HG02610 (cell line): ENCODE measurements at regions not wholly inside any gene's neighbourhood (a gene's known extent, or its start where the extent isn't known, plus 50 kb on each side); places are given as distances from the start of the nearest gene placed in this dataset.
"Not testable (repeated sequence)": the region's sequence is repeated elsewhere in the genome, so short reads cannot be mapped to it uniquely, and the experiment has no call there.

Source experiments
- ATAC-seq: cut with Tn5 transposase; IDR thresholded peaks from one replicate; pipeline ENCODE4 v1.9.1; 2021; ENCODE audit warnings: mild to moderate bottlenecking, moderate library complexity; ENCODE audit not compliant: unreplicated experiment

DNA sequence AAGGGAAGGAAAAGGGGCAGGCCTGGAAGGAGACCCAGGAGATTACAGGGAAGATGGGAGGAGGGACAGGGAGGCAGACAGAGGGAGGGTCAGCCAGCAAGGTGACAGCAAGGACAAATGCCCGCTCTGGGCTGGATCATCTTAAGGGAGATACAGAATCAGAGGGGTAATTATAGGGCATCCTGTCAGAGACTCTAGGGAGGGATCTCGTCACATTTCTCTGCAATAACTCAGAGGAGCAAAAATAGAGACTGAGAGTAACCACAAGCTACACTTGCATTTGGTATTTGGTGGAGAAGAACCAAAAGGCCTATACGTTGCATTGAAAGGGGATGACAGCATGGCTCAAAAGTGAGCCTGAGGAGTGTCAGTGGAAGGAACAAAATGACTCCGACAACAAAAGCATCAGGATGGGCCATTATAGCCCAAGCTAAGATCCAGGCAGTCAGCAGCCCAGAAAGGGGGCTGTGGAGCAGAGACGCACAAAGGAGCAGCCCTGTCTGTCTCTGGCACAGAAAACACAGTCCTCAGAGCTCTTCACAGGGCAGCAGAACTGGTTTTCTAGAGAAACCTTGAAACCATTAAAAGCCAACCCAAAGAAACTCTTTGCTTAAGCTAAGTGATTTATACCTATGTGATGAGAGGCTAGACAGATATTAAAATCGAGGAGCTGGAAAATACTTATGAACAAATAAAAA is 430.2 kb upstream of the VSTM2A start:
- no peak for ATAC-seq

DNA sequence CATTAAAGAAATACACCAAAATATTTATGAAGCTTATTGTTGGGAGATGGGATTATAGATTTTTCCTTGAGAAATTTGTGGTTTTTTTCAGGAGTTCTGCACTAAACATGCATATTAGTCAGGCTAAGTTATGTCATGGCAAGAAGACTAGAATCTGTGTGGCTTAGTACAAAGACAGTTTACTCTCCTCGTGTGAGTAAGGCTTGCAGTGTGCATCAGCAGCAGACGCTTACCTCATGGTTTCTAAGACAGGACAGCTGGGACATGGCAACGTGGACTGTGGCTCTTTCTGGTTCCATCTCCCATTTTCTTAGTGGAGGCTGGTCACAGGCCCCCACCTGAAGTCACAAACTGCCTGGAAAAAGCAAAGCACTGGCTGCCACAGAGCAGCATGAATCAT is 429.6 kb upstream of the VSTM2A start:
- ATAC-seq: no peak

DNA sequence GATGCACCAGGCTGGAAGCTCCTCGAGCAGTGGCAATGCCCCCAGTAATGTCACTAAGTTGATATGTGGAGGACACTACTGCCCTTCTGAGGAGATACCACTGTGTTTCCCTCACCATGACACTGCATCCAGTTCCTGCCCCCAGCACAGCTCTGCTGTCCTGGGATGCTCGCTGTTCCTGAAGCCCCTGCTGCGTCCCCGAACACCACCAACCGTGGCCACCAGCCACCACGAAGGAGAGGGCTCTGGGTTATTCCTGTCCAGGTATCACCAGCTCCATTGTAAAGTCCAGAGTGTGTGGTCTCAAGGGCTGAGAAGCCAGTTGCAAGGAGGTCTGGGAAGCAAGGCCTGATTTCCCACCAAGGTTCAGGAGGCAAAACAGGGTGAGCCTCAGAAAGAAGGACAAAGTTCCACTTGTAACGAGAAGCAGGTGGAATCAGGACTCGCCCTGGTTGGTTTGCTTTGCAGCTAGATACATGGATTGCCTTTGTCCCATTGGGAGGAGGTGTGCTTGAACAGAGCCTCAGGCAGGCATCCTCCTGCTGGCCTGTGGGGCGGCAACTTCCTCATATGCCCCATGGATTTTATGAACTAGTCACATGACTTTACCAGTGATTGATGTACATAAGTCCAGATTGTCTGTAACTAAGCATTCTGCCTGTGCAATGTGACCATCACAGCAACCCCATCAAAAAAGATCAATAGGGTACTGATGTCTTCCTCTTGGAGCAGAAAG is 427.0 kb upstream of the VSTM2A start:
- ATAC-seq: no peak

DNA sequence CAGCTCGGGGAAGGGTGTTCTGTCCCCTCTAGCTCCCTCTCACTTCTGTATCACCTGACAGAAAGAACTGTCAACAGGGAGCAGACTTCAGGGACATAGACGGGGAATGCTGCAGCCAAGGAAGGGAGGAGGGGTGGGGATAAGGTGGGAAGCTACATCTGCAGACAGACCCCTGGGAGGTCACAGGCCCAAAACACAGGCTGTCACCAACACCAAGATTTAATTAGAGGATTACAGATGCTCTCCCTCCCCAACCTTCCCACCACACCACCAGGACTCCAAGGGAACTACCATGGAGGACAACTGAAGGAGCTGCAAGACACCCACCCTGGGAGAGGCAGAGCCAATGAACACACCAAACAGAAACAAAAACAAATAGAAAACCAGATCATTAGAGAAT is 425.2 kb upstream of the VSTM2A start:
- ATAC-seq: no peak

DNA sequence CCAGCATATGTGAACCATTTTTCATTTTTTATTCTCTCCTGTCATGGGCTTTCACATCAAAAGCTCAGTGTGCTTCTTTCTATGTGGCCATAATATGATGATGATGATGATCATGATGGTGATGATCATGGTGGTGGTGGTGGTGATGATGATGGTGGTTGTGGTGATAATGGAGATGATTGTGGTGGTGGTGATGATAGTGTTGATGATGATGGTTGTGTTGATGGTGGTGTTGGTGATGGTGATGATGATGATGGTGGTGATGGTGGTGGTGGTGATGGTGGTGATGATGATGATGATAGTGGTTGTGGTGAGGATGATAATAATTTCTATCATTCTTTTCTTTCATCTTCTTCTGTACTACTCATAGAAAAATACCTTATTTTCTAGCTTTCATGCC is 413.1 kb upstream of the VSTM2A start:
- ATAC-seq: no peak

DNA sequence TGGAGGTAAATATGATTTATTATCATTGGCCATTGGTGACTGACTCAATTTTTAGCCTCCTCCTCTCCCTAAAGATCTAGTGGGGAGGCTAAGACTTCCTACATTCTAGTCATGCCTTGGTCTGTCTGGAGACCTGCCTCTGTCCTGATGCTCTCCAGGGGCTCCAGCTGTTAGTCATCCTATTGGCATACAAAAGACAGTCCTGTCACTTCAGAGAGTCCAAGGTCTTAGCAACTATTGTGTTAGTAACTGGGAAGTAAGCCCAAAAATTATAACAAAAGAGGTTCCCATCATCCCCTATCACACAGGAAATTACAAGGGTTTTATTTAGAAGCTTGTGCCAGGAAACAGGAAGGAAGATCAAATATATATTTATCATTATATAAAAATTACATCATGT is 400.6 kb upstream of the VSTM2A start:
- ATAC-seq: no peak

DNA sequence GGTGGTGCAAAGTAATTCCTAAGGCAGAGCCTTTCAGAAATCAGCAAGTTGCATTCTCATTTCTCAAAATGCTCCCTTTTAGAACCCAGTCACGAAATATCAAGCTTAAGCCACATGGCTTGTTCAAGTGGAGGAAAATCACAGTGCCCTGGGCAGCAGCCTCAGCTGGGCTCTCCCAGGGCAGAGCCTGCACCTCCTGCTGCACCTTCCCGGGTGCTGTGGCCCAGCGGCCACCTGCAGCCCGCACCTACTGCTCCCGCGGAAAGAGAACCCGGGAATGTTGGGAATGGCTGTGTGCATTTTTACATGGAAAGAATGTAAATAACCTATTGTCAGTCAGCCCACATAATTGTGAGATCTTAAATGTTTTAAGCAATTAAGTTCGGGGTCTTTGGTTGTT is 396.5 kb upstream of the VSTM2A start:
- no peak for ATAC-seq

DNA sequence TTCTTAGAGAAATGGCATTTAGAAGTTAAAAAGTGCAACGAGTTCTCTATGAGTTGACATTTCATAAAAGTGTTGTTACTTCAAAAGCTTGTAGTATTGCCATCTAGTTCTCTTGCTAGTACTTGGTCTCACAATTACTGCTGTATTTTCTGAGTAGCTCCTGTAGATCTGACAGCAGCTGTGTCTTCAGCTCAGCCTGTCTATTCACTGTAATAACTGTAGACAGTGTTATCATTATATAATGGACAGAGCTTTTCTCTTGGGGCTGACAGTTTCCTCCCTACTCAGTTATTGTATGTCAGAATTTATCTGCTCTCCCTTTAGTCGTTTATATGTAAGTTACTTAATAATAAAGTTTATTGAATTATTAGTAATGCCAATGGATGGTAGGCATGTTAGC is 388.7 kb upstream of the VSTM2A start:
- no peak for ATAC-seq

DNA sequence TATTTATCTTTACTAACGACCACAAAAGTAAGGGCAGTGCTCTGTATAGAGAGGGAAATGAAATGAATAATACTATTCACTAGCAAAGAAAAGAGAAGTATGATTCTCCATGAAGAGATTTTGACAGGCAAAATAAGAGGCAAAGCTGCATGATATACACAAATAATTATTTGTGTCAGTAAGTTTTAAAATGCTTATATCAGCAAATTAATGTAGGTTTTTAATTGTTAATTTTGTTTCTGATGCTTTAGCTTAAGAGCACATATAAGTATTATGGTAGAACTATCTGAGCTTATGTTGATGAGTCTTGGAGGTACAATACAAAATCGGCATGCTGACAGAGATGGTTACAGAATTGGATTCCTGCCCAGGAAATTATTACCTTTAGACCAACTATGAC is 383.1 kb upstream of the VSTM2A start:
- no peak for ATAC-seq

DNA sequence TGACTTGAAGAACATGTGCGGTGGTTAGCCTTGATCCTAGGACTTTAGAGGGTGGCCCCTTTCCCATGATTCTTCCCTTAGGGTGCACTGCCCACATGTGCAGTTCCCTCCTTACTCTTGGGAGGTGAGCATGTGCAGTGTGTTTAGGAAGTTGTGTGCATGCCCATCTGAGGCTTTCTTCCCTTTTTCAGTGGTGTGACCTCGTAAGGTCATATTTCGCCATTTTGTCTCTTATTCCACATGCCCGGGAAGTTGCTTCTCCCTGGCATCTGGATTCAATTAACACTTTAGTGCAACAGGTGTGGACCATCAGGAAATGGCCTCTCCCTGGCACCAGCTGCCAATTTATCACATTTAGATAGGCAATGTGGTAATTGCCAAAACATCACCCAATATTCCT is 380.6 kb upstream of the VSTM2A start:
- no peak for ATAC-seq

DNA sequence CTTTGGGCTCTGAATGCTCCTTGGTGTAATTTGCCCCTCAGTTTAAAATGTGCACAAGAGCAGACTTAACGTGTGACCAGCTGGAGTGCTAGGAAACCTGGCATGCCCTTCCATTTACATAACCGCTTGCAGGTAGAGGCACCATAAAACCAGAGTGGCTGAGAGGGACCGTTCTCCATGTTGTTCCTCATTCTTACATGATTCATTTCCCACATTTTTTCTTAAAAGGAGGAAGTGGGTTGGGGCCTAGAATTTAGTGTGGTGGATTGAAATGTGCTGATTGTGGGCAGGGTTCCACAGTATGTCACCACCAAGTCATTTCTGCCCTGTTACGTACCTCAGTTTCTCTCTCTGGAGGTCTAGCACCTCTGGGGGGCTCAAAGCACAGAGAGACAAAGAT is 375.8 kb upstream of the VSTM2A start:
- no peak for ATAC-seq

DNA sequence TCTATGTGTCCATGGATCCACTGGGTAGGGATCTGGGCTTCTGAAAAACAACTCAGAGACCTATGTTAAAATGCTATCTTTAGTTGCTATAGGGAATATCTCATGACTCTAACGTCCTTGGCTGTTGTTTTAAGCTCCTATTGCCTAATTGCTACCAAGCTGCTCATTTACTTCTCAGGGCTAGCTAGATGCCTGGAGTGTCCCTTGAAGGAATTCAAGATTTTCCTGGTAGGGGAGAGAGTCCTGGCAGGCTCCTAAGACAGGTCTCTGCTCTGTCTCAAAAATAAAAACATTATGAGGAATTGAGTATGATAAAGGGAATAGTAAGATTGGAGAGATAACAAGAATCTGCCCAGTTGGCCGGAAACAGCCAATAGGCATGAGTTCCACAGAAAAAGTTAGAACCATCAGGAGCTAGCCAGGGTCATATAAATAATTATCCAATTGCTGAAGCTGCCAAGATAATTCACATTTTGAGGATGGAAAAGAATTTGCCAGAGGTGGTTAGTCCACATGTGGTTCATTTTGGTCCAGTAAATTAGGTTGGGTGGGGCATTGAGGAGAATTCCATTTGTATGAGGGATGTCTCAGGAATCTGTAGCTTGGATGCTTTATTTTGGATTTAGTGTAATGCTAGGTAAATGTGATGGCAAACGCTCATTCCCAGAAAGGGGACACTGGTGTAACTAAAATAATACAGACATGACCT is 362.7 kb upstream of the VSTM2A start:
- ATAC-seq: no peak

DNA sequence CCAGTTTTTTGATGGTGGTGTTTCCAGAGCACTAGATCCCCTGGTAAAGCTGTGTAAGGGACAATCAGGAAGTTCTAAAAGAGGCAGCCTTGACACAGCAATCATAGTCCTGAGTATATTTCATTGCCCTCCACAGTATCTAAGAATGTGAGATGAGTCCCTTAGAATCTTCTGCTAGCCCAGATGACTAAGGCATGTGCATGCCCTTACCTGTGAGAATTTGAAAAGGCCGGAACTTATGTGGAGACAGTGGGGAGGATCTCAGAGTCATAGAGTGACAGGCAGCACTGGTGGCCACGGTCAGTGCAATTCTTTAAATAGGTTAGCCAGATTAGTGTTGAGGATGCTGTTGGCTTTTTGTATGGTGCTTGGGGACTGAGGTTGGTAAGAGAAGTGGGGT is 361.4 kb upstream of the VSTM2A start:
- ATAC-seq: no peak

DNA sequence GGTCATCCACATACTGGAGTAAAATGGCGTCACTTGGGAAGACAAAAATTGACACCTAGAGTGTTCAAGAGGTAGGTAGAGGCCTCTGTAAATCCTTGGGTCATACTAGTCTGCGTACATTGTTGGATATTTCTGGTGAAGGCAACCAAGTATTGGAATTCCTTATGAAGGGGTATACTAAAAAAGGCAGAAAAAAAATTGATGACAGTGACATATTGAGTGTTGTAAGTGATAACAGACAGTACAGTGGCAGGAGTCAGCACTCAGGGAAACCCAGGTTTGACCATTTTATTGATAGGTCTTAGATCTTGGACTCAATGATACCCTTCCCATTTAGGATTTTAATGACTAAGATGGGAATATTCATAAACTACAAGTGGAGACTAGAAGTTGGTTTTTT is 359.1 kb upstream of the VSTM2A start:
- no peak for ATAC-seq

DNA sequence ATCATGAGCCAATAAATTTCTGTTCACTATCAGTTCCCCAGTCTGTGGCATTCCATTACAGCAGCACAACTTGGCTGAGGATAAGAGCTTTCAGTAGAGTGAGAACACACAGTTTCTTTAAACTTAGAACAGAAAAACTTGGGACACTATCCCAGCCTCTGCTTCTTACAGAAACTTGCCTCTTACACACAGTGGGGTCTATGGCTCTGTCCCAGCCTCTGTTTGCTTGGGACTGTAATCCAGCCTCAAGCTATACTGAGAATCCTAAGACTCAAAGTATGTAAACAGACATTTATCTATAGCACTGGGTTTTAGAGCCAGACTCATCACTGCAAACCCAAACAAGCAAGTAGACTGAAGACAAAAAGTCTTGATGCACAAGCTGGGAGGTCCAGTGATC is 355.8 kb upstream of the VSTM2A start:
- ATAC-seq: no peak

DNA sequence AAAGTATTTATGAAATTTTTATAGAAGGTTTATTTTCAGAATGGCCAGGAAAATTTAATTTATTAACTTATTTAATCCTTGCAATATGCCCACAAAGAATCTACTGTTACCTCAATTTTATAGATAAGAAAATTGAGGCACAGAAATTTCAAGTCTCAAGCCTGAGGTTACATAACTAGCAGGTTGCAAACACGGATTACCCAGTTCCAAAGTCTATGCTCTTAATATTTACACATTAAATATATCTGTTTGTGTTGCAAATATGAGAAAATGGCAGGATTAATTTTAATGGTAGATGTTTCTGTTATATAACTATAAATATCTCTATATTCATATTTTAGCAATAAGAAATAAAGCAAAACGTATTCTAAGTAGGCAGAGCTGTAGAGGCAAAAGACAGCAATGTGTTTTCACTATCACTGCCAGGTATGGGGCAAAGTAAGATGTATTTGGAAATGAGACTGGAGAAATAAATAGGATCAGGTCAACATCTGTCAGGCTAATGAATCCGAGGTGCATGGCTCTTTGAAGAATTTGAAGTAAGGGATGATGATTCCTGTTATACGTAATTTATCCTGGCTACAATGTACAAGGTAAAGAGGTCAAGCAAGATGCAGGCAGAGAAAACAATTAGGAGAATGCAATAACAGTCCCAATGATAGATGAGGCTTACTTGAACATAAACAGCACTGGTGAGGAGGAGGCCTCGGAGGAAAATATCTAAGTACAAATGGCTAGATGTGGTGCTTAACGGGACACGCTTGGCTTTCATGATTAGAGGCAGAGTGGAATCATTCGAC is 354.1 kb upstream of the VSTM2A start:
- no peak for ATAC-seq

DNA sequence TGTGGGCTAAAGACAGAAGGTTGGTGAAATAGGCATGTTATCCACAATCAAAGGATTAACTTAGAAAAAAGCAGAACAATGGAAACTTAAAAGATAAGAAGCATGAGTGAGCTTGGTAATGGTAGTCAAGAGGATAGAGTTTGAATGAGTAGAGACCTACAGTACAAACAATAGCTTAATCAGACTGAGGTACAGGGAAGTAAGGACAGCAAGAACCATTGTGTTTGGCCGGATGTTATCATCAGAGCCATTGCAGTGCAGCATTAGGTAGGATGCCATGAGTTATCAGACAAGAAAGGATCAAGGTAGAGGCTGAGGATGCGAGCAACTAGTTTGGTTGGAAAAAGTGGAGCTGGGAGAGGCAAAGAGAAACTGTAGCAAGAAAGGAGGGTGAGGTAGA is 353.3 kb upstream of the VSTM2A start:
- ATAC-seq: no peak

DNA sequence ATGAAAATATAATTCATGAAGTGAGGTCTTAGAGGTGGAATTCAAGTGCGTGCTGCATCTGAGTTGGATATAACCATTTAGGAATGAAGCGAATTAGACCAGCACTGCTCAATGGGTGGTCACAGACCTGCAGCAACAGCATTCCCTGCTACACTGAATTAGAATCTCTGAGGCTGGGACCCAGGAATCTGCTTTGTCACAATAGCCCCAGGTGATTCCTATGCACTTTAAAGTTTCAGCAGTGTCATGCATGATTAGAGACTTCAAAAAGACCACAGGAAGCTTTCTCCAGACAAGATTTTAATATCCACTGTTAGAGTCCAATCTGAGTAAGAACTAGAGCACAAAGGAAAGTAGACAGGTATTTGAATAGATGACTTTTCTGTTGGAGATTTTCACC is 352.8 kb upstream of the VSTM2A start:
- ATAC-seq: no peak

DNA sequence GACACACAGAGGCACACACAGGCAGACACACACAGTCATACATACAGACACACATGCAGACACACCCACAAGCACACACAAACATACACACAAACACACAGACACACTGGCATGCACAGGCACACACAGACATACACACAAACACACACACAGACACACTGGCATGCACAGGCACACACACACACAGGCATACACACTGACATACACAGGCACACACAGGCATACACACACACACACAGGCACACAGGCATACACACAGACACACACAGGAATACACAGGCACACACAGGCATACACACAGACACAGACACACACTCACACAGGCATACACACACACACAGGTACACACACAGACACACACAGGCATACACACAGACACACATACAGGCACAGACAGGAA is 340.7 kb upstream of the VSTM2A start:
- no peak for ATAC-seq

DNA sequence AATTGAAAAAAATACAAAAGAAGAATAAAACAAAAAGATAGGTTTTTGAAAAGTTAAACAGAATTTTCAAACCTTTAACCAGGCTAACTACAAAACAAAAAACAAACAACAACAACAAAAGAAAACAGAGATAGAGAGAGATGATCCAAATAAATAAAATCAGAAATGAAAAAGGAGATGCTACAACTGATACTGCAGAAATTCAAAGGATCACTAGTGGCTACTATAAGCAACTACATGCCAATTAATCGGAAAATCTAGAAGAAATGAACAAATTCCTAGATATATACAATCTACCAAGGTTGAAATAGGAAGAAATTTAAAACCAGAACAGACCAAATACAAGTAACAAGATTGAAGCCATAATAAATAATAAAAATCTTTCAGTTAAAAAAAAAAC is 326.8 kb upstream of the VSTM2A start:
- no peak for ATAC-seq

DNA sequence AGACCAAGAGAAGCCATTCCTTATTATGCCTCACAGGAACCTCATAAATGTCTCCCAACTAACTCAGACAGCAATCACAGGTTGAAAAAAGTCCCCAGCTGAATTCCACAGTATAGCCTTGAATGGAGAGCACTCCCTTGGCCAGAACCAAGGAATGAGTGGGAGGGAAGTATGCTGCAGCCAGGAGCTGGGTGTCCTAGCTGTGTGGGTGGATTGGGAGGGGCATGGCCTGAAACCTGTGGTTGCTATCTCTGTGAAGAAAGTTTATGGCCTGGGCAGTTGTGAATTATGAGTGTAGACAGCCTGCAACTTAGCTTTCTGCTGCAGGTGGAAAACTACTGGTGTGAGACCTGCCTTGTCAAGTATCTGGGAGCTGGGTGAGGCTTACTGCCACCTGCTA is 316.1 kb upstream of the VSTM2A start:
- not testable (repeated sequence) for ATAC-seq
